ENCODE measurements at regions not wholly inside any gene's neighbourhood (a gene's known extent, or its start where the extent isn't known, plus 50 kb on each side); places are given as distances from the start of the nearest gene placed in this dataset.

DNA sequence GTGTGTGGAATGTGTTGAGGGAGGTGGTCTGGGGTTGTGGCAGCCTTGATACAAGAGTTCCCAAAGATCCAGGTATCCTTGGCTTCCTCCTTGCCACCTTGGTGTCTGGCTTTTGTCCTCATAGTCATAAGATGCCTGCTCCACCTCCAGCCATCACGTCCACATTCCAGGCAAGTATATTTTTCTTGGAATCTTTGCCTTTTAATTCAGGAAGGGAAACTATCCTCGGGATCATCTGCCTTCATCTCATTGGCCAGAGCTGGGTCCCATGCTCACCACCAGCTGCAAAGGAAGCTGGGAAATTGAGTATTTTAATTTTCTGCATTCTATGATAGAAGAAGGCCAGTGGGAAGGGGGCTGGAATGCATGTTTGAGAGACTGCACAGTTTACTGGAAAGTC lies 186.7 kb downstream of the C9orf50 start:
- TF ChIP-seq, protein P1, sequence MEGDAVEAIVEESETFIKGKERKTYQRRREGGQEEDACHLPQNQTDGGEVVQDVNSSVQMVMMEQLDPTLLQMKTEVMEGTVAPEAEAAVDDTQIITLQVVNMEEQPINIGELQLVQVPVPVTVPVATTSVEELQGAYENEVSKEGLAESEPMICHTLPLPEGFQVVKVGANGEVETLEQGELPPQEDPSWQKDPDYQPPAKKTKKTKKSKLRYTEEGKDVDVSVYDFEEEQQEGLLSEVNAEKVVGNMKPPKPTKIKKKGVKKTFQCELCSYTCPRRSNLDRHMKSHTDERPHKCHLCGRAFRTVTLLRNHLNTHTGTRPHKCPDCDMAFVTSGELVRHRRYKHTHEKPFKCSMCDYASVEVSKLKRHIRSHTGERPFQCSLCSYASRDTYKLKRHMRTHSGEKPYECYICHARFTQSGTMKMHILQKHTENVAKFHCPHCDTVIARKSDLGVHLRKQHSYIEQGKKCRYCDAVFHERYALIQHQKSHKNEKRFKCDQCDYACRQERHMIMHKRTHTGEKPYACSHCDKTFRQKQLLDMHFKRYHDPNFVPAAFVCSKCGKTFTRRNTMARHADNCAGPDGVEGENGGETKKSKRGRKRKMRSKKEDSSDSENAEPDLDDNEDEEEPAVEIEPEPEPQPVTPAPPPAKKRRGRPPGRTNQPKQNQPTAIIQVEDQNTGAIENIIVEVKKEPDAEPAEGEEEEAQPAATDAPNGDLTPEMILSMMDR (IDR thresholded peaks at IDR 0.05) = no peak
- no peak for TF ChIP-seq POLR2AphosphoS5 (IDR thresholded peaks at IDR 0.05)
- TF ChIP-seq EP300 (IDR thresholded peaks at IDR 0.05) = no peak
